K562 (cell line): ENCODE measurements at regions not wholly inside any gene's neighbourhood (a gene's known extent, or its start where the extent isn't known, plus 50 kb on each side); places are given as distances from the start of the nearest gene placed in this dataset.

Source experiments
- ATAC-seq: fragments of 200-7000 bp; cut with Tn5 transposase; 3 replicates; pipeline ENCODE4 v1.9.1; 2020; ENCODE audit warnings: moderate library complexity
- BruUV-seq: library from RNA; stranded (reverse); fragments of 400-500 nt; replicated peaks from 2 replicates; lab custom pipeline; 2021; lab: Mats Ljungman, UMichigan
- CTCF ChIA-PET: fragments of 300-600 bp; formaldehyde crosslinking; extraction: SDS; loops from one replicate; lab custom pipeline; 2021; ENCODE audit warnings: low intra/inter-chr PET ratio; lab: Yijun Ruan, JAX
- POLR2A ChIA-PET: fragments of 300-600, 350-650 bp; sonication (Branson Sonifier 250); formaldehyde crosslinking; extraction: SDS; loops from one replicate; lab custom pipeline; 2021; ENCODE audit warnings: antibody characterized with exemption, inconsistent platforms; lab: Yijun Ruan, JAX
- DNase-seq, 4 experiments: peaks; one replicate each; pipeline versions ENCODE4 v3.0.0 to v3.0.0-alpha.2; 2011 to 2018; ENCODE audit warnings: low spot score in 3 of 4, mixed read lengths in 3 of 4; ENCODE audit errors: extremely low read depth in 1 of 4
- FAIRE-seq: peaks from 2 replicates; lab custom pipeline; 2011; peaks lifted over from hg19 to GRCh38; lab: Jason Lieb, UNC
- H2AFZ ChIP-seq: 2 replicates; pipeline ENCODE4 v1.6.0; 2011; ENCODE audit warnings: low read depth, low read length, control low read depth, inconsistent platforms
- H3K27ac ChIP-seq: fragments of 200-600 bp; 3 replicates; pipeline ENCODE4 v1.8.0; 2011; ENCODE audit warnings: low read depth, mild to moderate bottlenecking, control low read depth, inconsistent platforms, low read length, moderate library complexity, mixed read lengths; ENCODE audit errors: extremely low read depth
- H3K27me3 ChIP-seq, 2 experiments: fragments of 300-600 bp in 1 of 2; 2 replicates in 1 of 2; 3 replicates in 1 of 2; pipeline versions ENCODE4 v1.6.0 to v1.8.0; 2011; ENCODE audit warnings: inconsistent platforms in 2 of 2, low read length in 2 of 2, mild to moderate bottlenecking in 1 of 2, mixed read lengths in 1 of 2, moderate library complexity in 1 of 2; ENCODE audit not compliant: control insufficient read depth in 2 of 2, insufficient read depth in 2 of 2
- H3K36me3 ChIP-seq: fragments of 300-600 bp; 3 replicates; pipeline ENCODE4 v1.8.0; 2011; ENCODE audit warnings: mild to moderate bottlenecking, low read length, inconsistent platforms; ENCODE audit not compliant: control insufficient read depth, insufficient read depth
- H3K4me1 ChIP-seq, 2 experiments: fragments of 200-600 bp in 1 of 2; replicated peaks in 1 of 2; 2 replicates in 1 of 2; 3 replicates in 1 of 2; pipeline versions ENCODE4 v1.5.1 to v1.8.0; 2011; ENCODE audit warnings: inconsistent platforms in 2 of 2, low read length in 2 of 2, mild to moderate bottlenecking in 1 of 2, mixed read lengths in 1 of 2, moderate library complexity in 1 of 2; ENCODE audit not compliant: control insufficient read depth in 2 of 2, insufficient read depth in 2 of 2
- H3K4me2 ChIP-seq: 2 replicates; pipeline ENCODE4 v1.6.1; 2011; ENCODE audit warnings: low read length, control low read depth, inconsistent platforms, mixed read lengths; ENCODE audit not compliant: insufficient read depth
- H3K4me3 ChIP-seq: fragments of 200-600 bp; sonication (generic), shearing (Covaris generic); 2 replicates; pipeline ENCODE4 v1.5.1; 2016; ENCODE audit warnings: control low read depth, inconsistent platforms
- H3K79me2 ChIP-seq: fragments of 200-600 bp; 3 replicates; pipeline ENCODE4 v1.8.0; 2011; ENCODE audit warnings: low read length, inconsistent platforms; ENCODE audit not compliant: control insufficient read depth, insufficient read depth
- H3K9ac ChIP-seq, 2 experiments: 2 replicates each; pipeline versions ENCODE4 v1.6.0 to v1.6.1; 2011; ENCODE audit warnings: low read depth in 2 of 2, low read length in 2 of 2, control low read depth in 1 of 2, inconsistent platforms in 1 of 2, mild to moderate bottlenecking in 1 of 2, mixed read lengths in 1 of 2; ENCODE audit not compliant: insufficient read depth in 1 of 2
- H3K9me1 ChIP-seq: one replicate; pipeline ENCODE4 v1.6.0; 2011; ENCODE audit warnings: inconsistent platforms, mild to moderate bottlenecking, low read length, moderate library complexity; ENCODE audit not compliant: control insufficient read depth, insufficient read depth
- H3K9me3 ChIP-seq: replicated peaks from 2 replicates; pipeline ENCODE4 v1.5.1; 2011; ENCODE audit warnings: low read depth, low read length, inconsistent platforms; ENCODE audit not compliant: control insufficient read depth, insufficient read depth
- H4K20me1 ChIP-seq: replicated peaks from 2 replicates; pipeline ENCODE4 v1.6.1; 2011; ENCODE audit warnings: low read length, inconsistent platforms, mixed read lengths; ENCODE audit not compliant: control insufficient read depth, insufficient read depth
- CBX1 ChIP-seq: sonication (generic); IDR thresholded peaks from 2 replicates; pipeline ENCODE4 v1.6.1; 2016; ENCODE audit warnings: antibody characterized with exemption, low read depth, mild to moderate bottlenecking
- NFYB ChIP-seq: IDR thresholded peaks from 2 replicates; pipeline ENCODE4 v1.6.1; 2011; ENCODE audit warnings: mild to moderate bottlenecking, moderate library complexity; ENCODE audit not compliant: insufficient read length; ENCODE audit errors: extremely low read depth
- POLR2AphosphoS5 ChIP-seq: IDR thresholded peaks from 2 replicates; pipeline ENCODE4 v1.6.1; 2011; ENCODE audit warnings: mild to moderate bottlenecking, low read depth, low read length, moderate library complexity; ENCODE audit not compliant: control insufficient read depth, insufficient read depth
- SAFB ChIP-seq: fragments of 200-400 bp; formaldehyde crosslinking; IDR thresholded peaks from 2 replicates; pipeline ENCODE4 v1.6.1; 2017; ENCODE audit warnings: low read depth, low read length, borderline replicate concordance
- ZFX ChIP-seq: sonication (generic); formaldehyde crosslinking; IDR thresholded peaks from 2 replicates; pipeline ENCODE4 v1.8.0; 2022; ENCODE audit warnings: mild to moderate bottlenecking, missing genetic modification reagents, moderate library complexity
- ZNF274 ChIP-seq: IDR thresholded peaks from 2 replicates; pipeline ENCODE4 v1.6.1; 2011; ENCODE audit warnings: low read depth, mild to moderate bottlenecking, low read length, moderate library complexity, borderline replicate concordance
- ZNF696 ChIP-seq: fragments of 250-450 bp; sonication (Bioruptor Pico); conservative IDR thresholded peaks from 2 replicates; pipeline ENCODE4 v1.4.0; 2020; ENCODE audit warnings: mild to moderate bottlenecking, moderate library complexity
- ZNF75A ChIP-seq: fragments of 450-650 bp; formaldehyde crosslinking; IDR thresholded peaks from 2 replicates; pipeline ENCODE4 v1.4.0; 2020; ENCODE audit warnings: mild to moderate bottlenecking
- WGBS: fragments of 100-300 bp; shearing (Covaris generic); methylation state at CpG from one replicate; pipeline ENCODE4 v1.1.6; 2016; ENCODE audit warnings: low coverage, mixed read lengths; ENCODE audit not compliant: insufficient coverage; ENCODE audit errors: missing lambda C conversion rate; 5-methylcytosine and 5-hydroxymethylcytosine counted together
- in situ Hi-C: fragments of 300-500 bp; cut with MboI; formaldehyde crosslinking; loops from 4 replicates; pipeline ENCODE4 v1.15.0; 2018; ENCODE audit warnings: inconsistent platforms, mixed read lengths
- intact Hi-C: fragments of 100-400 bp; cut with micrococcal nuclease; formaldehyde crosslinking; loops from 2 replicates; pipeline ENCODE4 v1.14.2; 2022
- TF ChIP-seq, protein P1 (sequence below): sonication (generic); formaldehyde crosslinking; IDR thresholded peaks from 2 replicates; pipeline ENCODE4 v1.8.1; 2022; ENCODE audit warnings: missing genetic modification reagents
- TF ChIP-seq, protein P2 (sequence below): IDR thresholded peaks from 3 replicates; pipeline ENCODE4 v1.6.1; 2011; ENCODE audit warnings: borderline replicate concordance, mild to moderate bottlenecking, moderate library complexity; ENCODE audit not compliant: insufficient read length; ENCODE audit errors: extremely low read depth
- TF ChIP-seq, protein P3 (sequence below), 3 experiments: IDR thresholded peaks in 2 of 3; conservative IDR thresholded peaks in 1 of 3; 2 replicates each; pipeline ENCODE4 v1.5.1; 2011 to 2012; ENCODE audit warnings: low read length in 3 of 3, mild to moderate bottlenecking in 3 of 3, control low read depth in 2 of 3, improper control_type of control experiment in 1 of 3, inconsistent platforms in 1 of 3, low read depth in 1 of 3, mixed read lengths in 1 of 3, moderate library complexity in 1 of 3; ENCODE audit not compliant: insufficient read depth in 2 of 3
- TF ChIP-seq, protein P4 (sequence below): fragments of 200-800 bp; sonication (Bioruptor generic); IDR thresholded peaks from 2 replicates; pipeline ENCODE4 v1.6.1; 2017; ENCODE audit warnings: missing genetic modification characterization, missing compliant biosample characterization

GRCh38 chr18:79597176-79597830, 82.3 kb upstream of the CTDP1 start:
- Histone ChIP-seq H3K79me2 (no peaks in the 10 kb centered on the region), H3K36me3 (no peaks in the 10 kb centered on the region), H3K27ac (no peak overlapping the region), H3K27me3 (peaks cover 13 to 29% of the 10 kb centered on the region in 2 experiments), H3K4me1 (peaks cover 7 to 41% of the 10 kb centered on the region in 2 experiments; a peak in 4 of 5 replicates), H4K20me1 (no peaks in the 10 kb centered on the region), H2AFZ (no peak overlapping the region), H3K4me2 (no peak overlapping the region), H3K9ac (no peak overlapping the region), H3K9me3 (no peaks in the 10 kb centered on the region; the same call in 1 of the 2 replicates), H3K9me1 (no peaks in the 10 kb centered on the region), H3K4me3 (no peak overlapping the region)
- DNase-seq (no peak), FAIRE-seq (no peak), ATAC-seq (no peak)
- BruUV-seq = no TSS peak
- in situ Hi-C loops (no loop called here), intact Hi-C loops (no loop called here)
- POLR2A ChIA-PET = interaction anchor here (0.6 to 0.8 kb wide), 3 partner anchors 13 to 218 kb away, joined by 3 read pairs; no protein-coding TSS in a partner anchor
- CTCF ChIA-PET = no interaction called here
- whole genome bisulfite sequencing = 47% methylated on average over 15 of the region's 21 CpGs
- TF ChIP-seq NFYB (no peak), ZNF274 (no peak), ZNF696 (CRISPR knock-in tag) (no peak), ZNF75A (CRISPR knock-in tag) (no peak), ZFX (CRISPR knock-in tag) (no peak), CBX1 (no peak), SAFB (no peak), POLR2AphosphoS5 (no peak)
- TF ChIP-seq, protein P1, sequence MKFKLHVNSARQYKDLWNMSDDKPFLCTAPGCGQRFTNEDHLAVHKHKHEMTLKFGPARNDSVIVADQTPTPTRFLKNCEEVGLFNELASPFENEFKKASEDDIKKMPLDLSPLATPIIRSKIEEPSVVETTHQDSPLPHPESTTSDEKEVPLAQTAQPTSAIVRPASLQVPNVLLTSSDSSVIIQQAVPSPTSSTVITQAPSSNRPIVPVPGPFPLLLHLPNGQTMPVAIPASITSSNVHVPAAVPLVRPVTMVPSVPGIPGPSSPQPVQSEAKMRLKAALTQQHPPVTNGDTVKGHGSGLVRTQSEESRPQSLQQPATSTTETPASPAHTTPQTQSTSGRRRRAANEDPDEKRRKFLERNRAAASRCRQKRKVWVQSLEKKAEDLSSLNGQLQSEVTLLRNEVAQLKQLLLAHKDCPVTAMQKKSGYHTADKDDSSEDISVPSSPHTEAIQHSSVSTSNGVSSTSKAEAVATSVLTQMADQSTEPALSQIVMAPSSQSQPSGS (CRISPR knock-in tag) = no peak
- TF ChIP-seq, protein P2, sequence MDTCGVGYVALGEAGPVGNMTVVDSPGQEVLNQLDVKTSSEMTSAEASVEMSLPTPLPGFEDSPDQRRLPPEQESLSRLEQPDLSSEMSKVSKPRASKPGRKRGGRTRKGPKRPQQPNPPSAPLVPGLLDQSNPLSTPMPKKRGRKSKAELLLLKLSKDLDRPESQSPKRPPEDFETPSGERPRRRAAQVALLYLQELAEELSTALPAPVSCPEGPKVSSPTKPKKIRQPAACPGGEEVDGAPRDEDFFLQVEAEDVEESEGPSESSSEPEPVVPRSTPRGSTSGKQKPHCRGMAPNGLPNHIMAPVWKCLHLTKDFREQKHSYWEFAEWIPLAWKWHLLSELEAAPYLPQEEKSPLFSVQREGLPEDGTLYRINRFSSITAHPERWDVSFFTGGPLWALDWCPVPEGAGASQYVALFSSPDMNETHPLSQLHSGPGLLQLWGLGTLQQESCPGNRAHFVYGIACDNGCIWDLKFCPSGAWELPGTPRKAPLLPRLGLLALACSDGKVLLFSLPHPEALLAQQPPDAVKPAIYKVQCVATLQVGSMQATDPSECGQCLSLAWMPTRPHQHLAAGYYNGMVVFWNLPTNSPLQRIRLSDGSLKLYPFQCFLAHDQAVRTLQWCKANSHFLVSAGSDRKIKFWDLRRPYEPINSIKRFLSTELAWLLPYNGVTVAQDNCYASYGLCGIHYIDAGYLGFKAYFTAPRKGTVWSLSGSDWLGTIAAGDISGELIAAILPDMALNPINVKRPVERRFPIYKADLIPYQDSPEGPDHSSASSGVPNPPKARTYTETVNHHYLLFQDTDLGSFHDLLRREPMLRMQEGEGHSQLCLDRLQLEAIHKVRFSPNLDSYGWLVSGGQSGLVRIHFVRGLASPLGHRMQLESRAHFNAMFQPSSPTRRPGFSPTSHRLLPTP = no peak
- TF ChIP-seq, protein P3, sequence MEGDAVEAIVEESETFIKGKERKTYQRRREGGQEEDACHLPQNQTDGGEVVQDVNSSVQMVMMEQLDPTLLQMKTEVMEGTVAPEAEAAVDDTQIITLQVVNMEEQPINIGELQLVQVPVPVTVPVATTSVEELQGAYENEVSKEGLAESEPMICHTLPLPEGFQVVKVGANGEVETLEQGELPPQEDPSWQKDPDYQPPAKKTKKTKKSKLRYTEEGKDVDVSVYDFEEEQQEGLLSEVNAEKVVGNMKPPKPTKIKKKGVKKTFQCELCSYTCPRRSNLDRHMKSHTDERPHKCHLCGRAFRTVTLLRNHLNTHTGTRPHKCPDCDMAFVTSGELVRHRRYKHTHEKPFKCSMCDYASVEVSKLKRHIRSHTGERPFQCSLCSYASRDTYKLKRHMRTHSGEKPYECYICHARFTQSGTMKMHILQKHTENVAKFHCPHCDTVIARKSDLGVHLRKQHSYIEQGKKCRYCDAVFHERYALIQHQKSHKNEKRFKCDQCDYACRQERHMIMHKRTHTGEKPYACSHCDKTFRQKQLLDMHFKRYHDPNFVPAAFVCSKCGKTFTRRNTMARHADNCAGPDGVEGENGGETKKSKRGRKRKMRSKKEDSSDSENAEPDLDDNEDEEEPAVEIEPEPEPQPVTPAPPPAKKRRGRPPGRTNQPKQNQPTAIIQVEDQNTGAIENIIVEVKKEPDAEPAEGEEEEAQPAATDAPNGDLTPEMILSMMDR (IDR thresholded peaks at IDR 0.05 in 2 of 3, conservative IDR thresholded peaks at IDR 0.05 in 1 of 3; ENCODE audit: insufficient read depth in 2 of 3, low read depth in 1 of 3, low read length in 3 of 3) = no peak
- TF ChIP-seq, protein P4, sequence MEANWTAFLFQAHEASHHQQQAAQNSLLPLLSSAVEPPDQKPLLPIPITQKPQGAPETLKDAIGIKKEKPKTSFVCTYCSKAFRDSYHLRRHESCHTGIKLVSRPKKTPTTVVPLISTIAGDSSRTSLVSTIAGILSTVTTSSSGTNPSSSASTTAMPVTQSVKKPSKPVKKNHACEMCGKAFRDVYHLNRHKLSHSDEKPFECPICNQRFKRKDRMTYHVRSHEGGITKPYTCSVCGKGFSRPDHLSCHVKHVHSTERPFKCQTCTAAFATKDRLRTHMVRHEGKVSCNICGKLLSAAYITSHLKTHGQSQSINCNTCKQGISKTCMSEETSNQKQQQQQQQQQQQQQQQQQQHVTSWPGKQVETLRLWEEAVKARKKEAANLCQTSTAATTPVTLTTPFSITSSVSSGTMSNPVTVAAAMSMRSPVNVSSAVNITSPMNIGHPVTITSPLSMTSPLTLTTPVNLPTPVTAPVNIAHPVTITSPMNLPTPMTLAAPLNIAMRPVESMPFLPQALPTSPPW (CRISPR knock-in tag) = no peak
